ENCODE measurements at regions not wholly inside any gene's neighbourhood (a gene's known extent, or its start where the extent isn't known, plus 50 kb on each side); places are given as distances from the start of the nearest gene placed in this dataset.

- POLR2A ChIA-PET, result no interaction called here
- CTCF ChIA-PET, result no interaction called here
Observed at GRCh38 chr16:65895486-65895885, 471.0 kb upstream of the CDH5 start.

DNA sequence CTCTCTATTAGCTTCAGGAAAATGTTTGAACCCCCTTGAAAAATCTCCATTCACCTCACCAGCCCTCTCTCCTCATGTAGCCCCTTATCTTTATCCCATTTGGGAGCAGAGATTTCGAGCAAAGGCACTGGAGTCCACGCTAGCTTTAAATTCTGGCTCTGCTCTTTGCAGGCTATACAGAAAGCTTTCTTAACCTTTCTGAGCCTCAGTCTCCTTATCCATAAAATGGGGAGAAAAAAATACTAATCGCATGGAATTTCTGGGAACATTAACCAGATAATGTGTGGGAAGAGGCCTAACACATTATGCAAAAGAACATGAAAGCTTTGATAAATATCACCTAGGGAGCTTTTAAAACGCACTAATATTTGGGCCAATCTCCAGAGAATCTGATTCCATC lies 476.3 kb upstream of the CDH5 start:
- CTCF ChIA-PET, result no interaction called here

GRCh38 chr16:65889533-65889966 lies 476.9 kb upstream of the CDH5 start:
- POLR2A ChIA-PET, result no interaction called here
- CTCF ChIA-PET, result no interaction called here

More for the DNA sequence above, 476.3 kb upstream of the CDH5 start:
- POLR2A ChIA-PET, result no interaction called here

DNA sequence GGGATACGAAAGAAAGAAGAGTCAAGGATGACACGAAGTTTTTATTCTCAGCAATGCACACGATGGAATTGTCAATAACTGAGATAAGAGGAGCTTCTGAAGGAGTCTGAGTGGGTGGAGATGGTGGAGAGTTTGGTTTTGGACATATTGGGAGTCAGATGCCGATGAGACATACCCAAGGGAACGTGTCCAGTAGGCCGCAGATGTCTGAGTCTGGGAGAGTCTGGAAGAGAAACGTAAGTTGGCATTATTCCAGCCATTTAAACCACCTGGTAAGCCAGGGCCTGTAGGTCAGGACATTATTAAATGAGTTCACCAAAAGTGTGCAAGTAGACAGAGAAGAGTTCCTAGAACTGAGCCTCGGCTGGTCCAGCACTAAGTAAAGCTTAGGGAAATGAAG lies 478.3 kb upstream of the CDH5 start:
- POLR2A ChIA-PET, result no interaction called here
- CTCF ChIA-PET, result no interaction called here

DNA sequence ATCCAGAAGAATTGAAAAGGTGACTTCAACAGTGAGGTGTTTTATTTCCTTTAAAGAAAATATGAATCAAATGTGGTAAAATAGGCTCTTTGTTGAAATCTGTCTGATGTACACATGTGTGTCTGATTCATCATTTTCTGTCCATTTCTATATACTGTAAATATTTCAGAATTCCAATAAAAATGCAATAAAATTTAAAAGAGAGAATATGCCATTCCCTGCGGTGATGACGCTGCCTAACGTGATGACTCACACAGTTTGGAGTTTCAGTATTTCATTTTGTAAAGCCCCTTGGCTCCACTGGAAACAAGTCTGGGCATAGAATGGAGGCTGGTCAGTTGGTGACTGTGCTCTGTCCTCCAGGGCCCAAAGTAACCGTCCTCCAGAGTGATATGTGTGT lies 482.5 kb upstream of the CDH5 start:
- CTCF ChIA-PET, result no interaction called here
- POLR2A ChIA-PET, result no interaction called here

GRCh38 chr16:65878347-65878746 lies 488.1 kb upstream of the CDH5 start:
- CTCF ChIA-PET, result no interaction called here
- POLR2A ChIA-PET, result no interaction called here

DNA sequence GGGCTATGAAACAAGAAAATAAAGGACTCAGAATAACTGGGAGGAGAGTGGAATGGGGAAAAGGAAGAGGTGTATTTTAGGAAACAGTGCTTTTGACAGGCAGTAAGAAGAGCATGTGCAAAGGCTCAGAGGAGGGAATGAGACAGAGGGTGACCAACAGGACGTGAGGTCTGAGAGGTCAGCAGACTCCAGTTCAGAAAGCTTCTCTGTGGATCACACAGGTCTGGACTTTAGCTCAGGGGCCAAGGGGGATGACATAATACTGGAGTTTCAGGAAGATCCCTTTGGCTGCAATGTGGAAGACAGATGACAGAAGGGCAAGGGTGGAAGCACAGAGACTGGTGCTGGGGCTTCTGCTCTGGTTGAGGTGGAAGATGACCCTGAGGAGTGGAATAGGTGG lies 489.9 kb upstream of the CDH5 start:
- CTCF ChIA-PET, result no interaction called here
- POLR2A ChIA-PET, result no interaction called here

- ChIA-PET CTCF (no interaction called here), POLR2A (no interaction called here)
Observed at GRCh38 chr16:65876056-65876408, 490.5 kb upstream of the CDH5 start.

DNA sequence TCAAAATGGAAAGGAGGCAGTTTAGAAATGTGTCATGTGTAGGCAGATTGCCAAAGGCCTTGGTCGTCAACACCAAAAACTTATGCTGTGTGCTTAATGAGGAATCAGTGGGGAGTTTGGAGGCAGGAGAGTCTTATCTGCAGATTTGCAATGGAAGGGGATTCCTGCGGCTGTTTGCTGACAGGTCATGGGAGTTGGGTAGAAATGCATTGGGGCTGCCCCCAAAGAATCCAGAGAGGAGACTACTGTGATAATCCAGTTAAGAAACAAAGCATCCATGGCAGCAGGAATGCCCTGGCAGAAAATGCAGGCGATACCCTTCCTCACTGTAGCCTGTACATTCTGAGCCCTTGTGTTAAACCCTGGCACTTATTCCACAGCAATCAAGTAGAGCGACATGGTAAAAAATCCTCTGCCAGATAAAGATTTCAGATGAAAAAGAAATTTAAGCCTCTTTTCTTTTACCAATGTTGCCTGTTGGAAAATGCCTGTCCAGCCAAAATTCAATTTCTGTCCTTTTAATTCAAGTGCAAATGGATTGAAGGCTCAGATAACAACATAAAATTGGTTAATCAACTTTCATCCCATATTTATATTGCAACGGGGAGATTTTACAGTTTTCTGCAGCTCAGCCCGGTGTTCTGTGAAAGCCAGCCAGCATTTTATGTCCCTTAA lies 491.0 kb upstream of the CDH5 start:
- ChIA-PET CTCF (no interaction called here), POLR2A (no interaction called here)

- CTCF ChIA-PET, result no interaction called here
- POLR2A ChIA-PET, result no interaction called here
Observed at GRCh38 chr16:65869261-65869660, 497.2 kb upstream of the CDH5 start.

GRCh38 chr16:65867276-65867960 lies 499.1 kb upstream of the CDH5 start:
- ChIA-PET CTCF (no interaction called here), POLR2A (no interaction called here)

DNA sequence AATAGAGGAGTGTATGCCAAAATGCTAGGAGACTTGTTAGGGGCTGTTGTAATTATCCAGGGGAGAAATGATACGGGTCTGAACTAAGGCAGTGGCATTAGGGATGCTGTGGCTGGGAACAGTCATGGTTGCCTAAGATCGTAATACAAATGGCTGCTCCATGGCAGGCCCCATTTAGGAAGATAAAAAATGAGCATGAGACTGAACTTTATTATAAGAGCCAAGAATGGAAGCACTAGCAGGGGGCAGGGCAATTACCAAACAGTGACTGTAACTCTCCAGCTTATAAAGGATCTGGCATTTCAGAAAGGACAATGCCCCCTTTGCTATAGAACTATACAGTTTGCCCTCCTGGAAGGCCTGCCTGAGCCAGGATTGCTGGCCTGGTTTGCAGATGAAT lies 503.3 kb upstream of the CDH5 start:
- POLR2A ChIA-PET, result no interaction called here
- CTCF ChIA-PET, result no interaction called here

DNA sequence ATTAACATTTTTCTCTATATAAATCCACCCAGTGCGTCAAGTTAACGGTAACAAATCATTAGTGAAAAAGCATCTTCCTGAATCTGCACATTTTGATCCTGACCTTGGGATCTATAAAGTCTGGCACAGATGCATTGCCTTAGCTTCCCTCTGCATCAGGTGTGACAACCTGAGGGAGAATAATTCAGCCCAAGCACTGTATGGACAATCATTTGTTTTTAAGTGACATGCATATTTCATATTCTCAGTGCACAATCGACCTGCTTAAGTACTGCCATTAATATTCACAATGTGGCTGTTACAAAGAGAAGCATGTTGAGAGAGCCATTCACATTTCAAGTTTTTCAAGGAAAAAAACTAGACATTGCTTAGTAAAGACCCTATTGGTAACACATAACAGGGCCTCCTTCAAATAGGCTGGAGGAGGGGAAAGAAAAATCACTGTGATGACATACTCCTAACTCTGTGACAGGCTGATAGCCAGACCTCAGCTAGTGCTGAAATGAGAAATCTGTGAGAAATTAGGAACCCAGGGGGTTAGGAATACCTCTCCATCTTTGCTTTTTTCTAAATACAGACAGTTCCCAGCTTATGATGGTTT lies 505.3 kb upstream of the CDH5 start:
- POLR2A ChIA-PET, result no interaction called here
- CTCF ChIA-PET, result no interaction called here

DNA sequence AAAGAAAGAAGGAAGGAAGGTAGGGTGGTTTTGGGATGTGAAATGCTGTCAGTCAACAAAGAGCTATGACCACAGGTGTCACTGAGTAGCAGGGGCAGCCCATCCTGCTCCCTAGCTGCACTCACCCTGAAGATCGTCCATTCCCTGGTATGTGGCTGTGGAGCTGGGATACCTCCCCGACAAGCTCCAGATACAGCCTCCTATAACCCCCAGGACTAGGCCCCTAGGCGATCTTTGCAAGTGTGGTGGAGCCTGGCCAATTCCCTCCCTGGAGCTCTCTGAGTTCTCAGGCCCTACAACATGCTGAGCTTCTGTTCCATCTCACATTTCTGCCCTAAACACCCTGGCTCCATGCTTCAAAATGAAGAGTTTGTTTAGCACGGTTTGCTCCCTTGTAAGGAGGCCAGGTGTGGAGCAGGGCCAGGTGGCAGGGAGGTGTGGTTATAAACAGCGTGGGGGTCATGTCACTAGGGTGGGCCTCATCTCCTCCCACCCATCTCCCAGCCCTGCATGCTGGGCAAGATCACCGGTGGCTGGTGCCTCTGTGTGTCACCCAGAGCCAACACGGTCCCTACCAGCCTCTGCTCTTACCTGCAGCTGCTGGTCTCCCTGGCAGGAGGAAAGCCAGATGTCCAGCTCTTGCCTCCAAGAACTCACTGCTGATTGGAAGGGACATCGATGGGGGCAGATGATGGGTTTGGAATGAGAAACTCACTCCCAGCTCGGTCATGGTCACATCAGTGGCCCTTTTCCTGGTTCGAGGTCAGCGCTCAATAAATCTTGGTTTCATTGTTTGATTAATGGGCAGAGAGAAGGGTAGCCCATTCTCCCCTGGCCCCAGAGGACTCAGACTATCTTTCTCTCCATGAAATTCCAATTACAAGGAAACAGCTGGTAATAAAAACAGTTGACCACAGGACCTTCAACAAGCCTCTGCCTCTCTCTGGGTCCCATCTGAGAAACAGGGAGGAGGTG lies 511.0 kb upstream of the CDH5 start:
- ChIA-PET CTCF (no interaction called here), POLR2A (no interaction called here)

GRCh38 chr16:65846210-65846602 lies 520.3 kb upstream of the CDH5 start:
- CTCF ChIA-PET, result no interaction called here
- POLR2A ChIA-PET, result no interaction called here

GRCh38 chr16:65845466-65846209 lies 520.9 kb upstream of the CDH5 start:
- CTCF ChIA-PET, result no interaction called here
- POLR2A ChIA-PET, result no interaction called here

DNA sequence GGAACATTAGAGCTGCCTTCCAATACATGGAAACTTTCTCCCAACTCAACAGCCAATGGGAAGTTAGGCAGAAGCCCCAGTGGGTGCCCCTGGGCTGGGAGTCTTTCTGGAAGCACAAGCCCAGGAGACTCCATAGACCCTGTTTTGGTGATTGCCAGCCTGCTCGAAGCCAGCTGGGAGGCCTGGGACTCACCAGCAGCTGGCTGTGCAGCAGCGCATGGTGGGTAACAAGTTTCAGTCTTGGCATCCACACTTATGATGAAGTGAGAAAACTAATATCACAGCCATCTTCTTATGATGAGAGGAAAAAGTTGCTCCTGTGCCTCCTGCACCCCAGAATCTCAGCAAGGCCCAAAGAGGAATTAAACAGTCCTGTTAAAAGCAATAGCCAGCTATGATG lies 522.5 kb upstream of the CDH5 start:
- ChIA-PET POLR2A (no interaction called here), CTCF (no interaction called here)

DNA sequence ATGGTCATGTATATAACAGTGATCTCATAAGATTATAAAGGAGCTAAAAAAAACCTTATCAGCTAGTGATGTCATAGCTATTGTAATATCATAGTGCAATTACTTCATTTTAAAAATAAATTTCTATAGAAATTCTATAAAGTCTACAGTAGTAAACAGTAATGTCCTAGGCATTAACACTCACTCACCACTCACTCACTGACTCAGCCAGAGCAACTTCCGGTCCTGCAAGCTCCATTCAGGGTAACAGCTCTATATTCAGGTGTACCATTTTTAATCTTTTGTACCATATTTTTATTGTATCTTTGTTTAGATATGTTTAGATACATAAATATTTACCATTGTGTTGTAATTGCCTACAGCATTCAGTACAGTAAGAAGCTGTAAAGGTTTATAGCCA lies 524.4 kb upstream of the CDH5 start:
- CTCF ChIA-PET, result no interaction called here
- POLR2A ChIA-PET, result no interaction called here

DNA sequence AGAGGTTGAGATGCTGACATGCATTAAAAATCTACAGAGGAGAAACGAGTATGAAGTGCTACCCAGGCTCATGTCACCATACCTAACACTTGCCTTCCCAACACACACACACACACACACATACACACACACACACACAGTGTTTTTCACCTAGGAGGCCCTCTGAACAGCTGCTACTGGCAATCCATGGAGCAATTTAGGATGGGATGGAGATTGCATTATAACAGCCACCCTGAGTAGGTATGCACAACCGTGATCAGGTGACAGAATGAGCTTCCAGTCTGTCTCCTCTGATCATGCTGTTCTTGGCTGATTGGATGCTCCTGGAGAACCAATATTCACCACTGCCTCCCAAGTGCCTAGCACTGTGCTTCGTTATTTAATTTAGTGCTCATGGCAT lies 528.5 kb upstream of the CDH5 start:
- ChIA-PET CTCF (no interaction called here), POLR2A (no interaction called here)

GRCh38 chr16:65837464-65837863 lies 529.0 kb upstream of the CDH5 start:
- ChIA-PET POLR2A (no interaction called here), CTCF (no interaction called here)
